Activated CD8-positive, alpha-beta T cell treated with anti-CD3 and anti-CD28 coated beads for 36 hours (primary cell): ENCODE measurements at regions not wholly inside any gene's neighbourhood (a gene's known extent, or its start where the extent isn't known, plus 50 kb on each side); places are given as distances from the start of the nearest gene placed in this dataset.
A peak's percentile ranks its signal among the peaks of the same experiment; 100 is the strongest.

ENCODE experiments used
- ATAC-seq: fragments of 200-7000 bp; cut with Tn5 transposase; one replicate; pipeline ENCODE4 v1.10.0; 2021; ENCODE audit warnings: mild to moderate bottlenecking, moderate library complexity
- CTCF ChIA-PET: fragments of 350-600 bp; sonication (Branson Sonifier 250); formaldehyde crosslinking; loops from one replicate; lab custom pipeline; 2021; ENCODE audit warnings: antibody characterized with exemption; lab: Charles Lee
- POLR2A ChIA-PET: fragments of 350-600 bp; sonication (Branson Sonifier 250); formaldehyde crosslinking; loops from one replicate; lab custom pipeline; 2021; ENCODE audit warnings: antibody characterized with exemption; lab: Charles Lee
- DNase-seq: peaks from one replicate; pipeline ENCODE4 v3.0.0-alpha.2; 2020
- H3K27ac Mint-ChIP-seq: one replicate; pipeline ENCODE4 v1.8.0; 2021; ENCODE audit warnings: mild to moderate bottlenecking, mixed read lengths
- H3K27me3 Mint-ChIP-seq: one replicate; pipeline ENCODE4 v1.8.0; 2021; ENCODE audit warnings: mixed read lengths
- H3K36me3 Mint-ChIP-seq: one replicate; pipeline ENCODE4 v1.8.0; 2021; ENCODE audit warnings: low read depth, mixed read lengths
- H3K4me1 Mint-ChIP-seq: one replicate; pipeline ENCODE4 v1.8.0; 2021; ENCODE audit warnings: low read depth, mixed read lengths
- H3K4me3 Mint-ChIP-seq: one replicate; pipeline ENCODE4 v1.8.0; 2021; ENCODE audit warnings: mild to moderate bottlenecking, moderate library complexity, mixed read lengths
- H3K9me3 Mint-ChIP-seq: one replicate; pipeline ENCODE4 v1.8.0; 2021; ENCODE audit warnings: mixed read lengths
- CTCF ChIP-seq: fragments of 200-600 bp; IDR thresholded peaks from one replicate; pipeline ENCODE4 v1.8.0; 2022; ENCODE audit warnings: antibody characterized with exemption, mild to moderate bottlenecking
- intact Hi-C: fragments of 100-400 bp; cut with micrococcal nuclease; formaldehyde crosslinking; loops from one replicate; pipeline ENCODE4 v1.10.0; 2022

DNA sequence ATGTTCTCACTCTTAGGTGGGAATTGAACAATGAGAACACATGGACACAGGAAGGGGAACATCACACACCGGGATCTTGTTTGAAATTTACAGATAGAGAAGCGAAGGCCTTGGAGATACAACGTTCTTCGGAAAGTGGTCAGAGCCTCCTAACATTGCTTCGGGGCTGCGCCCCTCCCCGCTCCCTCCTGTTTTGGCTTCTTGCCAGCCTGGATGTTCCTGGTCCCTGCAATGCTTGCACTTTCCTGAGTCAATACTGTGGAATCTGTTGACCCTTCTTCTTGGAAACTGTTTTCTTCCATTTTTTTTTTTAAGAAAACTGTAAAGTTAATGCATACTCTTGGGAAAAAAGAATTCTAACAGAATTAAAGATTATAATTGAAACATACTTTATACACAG, 360.8 kb downstream of the SOCS6 start:
- H3K4me3 Mint-ChIP-seq, result no peak overlapping the region
- ChIA-PET CTCF (interaction anchor here (1.2 kb wide), 1 partner anchor 134 kb away, joined by 3 read pairs; no protein-coding TSS in a partner anchor), POLR2A (no interaction called here)
- peaks cover 19% of the 10 kb centered on the region for H3K4me1 Mint-ChIP-seq
- DNase-seq, result no peak
- intact Hi-C loops, result no loop called here
- H3K9me3 Mint-ChIP-seq, result peaks cover 18% of the 10 kb centered on the region
- no peak for ATAC-seq
- no peak overlapping the region for H3K27ac Mint-ChIP-seq
- H3K27me3 Mint-ChIP-seq, result no peaks in the 10 kb centered on the region
- peaks cover 17% of the 10 kb centered on the region for H3K36me3 Mint-ChIP-seq
- TF ChIP-seq CTCF, result no peak

DNA sequence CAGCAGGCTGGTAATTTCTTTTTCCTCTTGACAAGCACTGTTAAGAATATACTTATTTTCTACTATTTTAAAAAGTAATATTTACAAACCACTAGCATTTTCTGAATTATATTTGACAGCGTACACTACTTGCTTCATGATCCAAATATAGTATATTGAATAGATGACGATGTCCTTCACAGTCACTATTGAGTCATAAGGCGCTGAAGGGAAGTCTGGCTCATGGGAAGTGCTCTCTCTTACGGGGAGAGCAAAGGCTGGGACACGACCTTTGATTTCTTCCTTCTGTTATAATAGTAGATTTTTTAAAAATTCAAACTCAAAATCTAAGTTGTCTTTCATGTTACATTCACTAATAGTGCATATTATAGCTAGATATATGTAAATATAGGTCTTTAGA, 357.1 kb downstream of the SOCS6 start:
- ChIA-PET CTCF (interaction anchor here (1.4 kb wide), 1 partner anchor 13 kb away, joined by 5 read pairs; no protein-coding TSS in a partner anchor), POLR2A (no interaction called here)
- ATAC-seq, result no peak
- DNase-seq, result no peak
- no peak overlapping the region for H3K27ac Mint-ChIP-seq
- H3K4me3 Mint-ChIP-seq, result no peak overlapping the region
- peaks cover 10% of the 10 kb centered on the region for H3K9me3 Mint-ChIP-seq
- H3K4me1 Mint-ChIP-seq, result peaks cover 19% of the 10 kb centered on the region
- peaks cover 11% of the 10 kb centered on the region for H3K36me3 Mint-ChIP-seq
- no peak for TF ChIP-seq CTCF
- intact Hi-C loops, result no loop called here
- H3K27me3 Mint-ChIP-seq, result no peaks in the 10 kb centered on the region

DNA sequence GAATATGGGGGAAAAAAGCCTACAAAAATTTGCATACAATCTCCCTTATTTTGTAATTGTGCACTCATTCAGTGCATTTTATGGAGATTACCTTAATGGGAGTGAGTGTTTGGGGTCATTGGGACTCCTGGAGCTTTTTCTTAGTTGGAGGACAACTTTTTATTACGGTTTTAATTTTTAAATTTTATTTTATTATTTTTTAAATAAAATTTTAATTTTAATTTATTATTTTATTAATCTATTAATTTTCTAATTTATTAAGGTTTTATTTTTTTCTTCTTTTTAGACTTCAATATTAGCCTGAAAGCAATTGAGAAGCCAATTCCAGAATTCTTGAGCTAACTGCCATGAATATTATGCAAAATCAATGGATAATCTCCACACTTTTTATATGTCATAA, 355.0 kb downstream of the SOCS6 start:
- CTCF ChIA-PET, result no interaction called here
- Mint-ChIP-seq H3K9me3 (peaks cover 7% of the 10 kb centered on the region), H3K4me1 (peaks cover 10% of the 10 kb centered on the region), H3K4me3 (no peak overlapping the region), H3K36me3 (peaks cover 2% of the 10 kb centered on the region), H3K27ac (no peak overlapping the region), H3K27me3 (no peaks in the 10 kb centered on the region)
- no peak for TF ChIP-seq CTCF
- POLR2A ChIA-PET, result no interaction called here
- intact Hi-C loops, result no loop called here
- no peak for DNase-seq
- ATAC-seq, result no peak

DNA sequence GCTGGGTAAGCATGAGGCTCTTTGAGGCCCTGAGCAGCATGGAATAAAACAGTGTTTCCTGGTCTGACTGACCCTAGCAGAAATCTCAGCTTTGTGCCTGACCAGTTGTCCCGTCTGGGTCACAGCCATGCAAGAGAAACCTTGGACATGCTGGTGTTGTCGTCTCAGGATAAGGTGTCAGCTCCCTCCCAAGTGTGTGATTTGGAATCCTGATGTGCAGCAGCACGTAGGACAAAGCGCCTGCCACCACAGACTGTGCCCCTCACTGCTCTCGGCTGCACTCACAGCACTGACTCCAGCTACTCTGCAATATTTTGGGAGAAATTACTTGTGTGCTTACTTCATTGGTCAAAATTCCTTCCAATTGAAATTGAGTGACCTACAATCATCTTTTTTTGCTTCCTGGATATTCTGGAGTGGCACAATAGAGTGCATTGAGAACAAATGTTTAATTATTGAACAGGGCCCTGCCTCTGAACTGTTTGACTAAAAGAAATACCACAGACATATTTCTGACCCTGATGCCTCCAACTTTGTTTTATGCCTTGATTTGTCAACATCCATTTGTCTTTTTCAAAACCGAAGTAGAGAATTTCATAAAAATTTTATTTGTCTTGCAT, 352.4 kb downstream of the SOCS6 start:
- H3K36me3 Mint-ChIP-seq, result peaks cover 3% of the 10 kb centered on the region
- no peak for ATAC-seq
- H3K27ac Mint-ChIP-seq, result no peak overlapping the region
- H3K4me3 Mint-ChIP-seq, result no peak overlapping the region
- peaks cover 10% of the 10 kb centered on the region for H3K9me3 Mint-ChIP-seq
- peaks cover 2% of the 10 kb centered on the region for H3K4me1 Mint-ChIP-seq
- no peaks in the 10 kb centered on the region for H3K27me3 Mint-ChIP-seq
- ChIA-PET POLR2A (no interaction called here), CTCF (interaction anchor here (1.0 kb wide), 1 partner anchor 42 kb away, joined by 3 read pairs; no protein-coding TSS in a partner anchor)
- intact Hi-C loops, result no loop called here
- TF ChIP-seq CTCF, result no peak
- no peak for DNase-seq

GRCh38 chr18:70640336-70640887, 351.6 kb downstream of the SOCS6 start:
- CTCF ChIA-PET, result interaction anchor here (1.0 kb wide), 1 partner anchor 42 kb away, joined by 3 read pairs; no protein-coding TSS in a partner anchor
- Mint-ChIP-seq H3K4me3 (peak overlapping the region; percentile 33), H3K9me3 (peaks cover 10% of the 10 kb centered on the region), H3K27ac (peak overlapping the region; percentile 7), H3K4me1 (peaks cover 2% of the 10 kb centered on the region), H3K27me3 (no peaks in the 10 kb centered on the region), H3K36me3 (peaks cover 3% of the 10 kb centered on the region)
- no peak for TF ChIP-seq CTCF
- no peak for DNase-seq
- ATAC-seq, result no peak
- intact Hi-C loops, result no loop called here
- POLR2A ChIA-PET, result no interaction called here
